Muscle of arm (tissue), 1 donor: ENCODE measurements at regions not wholly inside any gene's neighbourhood (a gene's known extent, or its start where the extent isn't known, plus 50 kb on each side); places are given as distances from the start of the nearest gene placed in this dataset.
"Not testable (repeated sequence)": the region's sequence is repeated elsewhere in the genome, so short reads cannot be mapped to it uniquely, and the experiment has no call there.

Source experiments
- DNase-seq: peaks from one replicate; pipeline ENCODE4 v3.0.0-alpha.2; 2013

GRCh38 chr1:224061436-224061835, 52.5 kb upstream of the FBXO28 start:
- DNase-seq = no peak

- DNase-seq = no peak
Measured at GRCh38 chr1:224059897-224060427, 53.9 kb upstream of the FBXO28 start.

- no peak for DNase-seq
Measured at GRCh38 chr1:224058303-224058702, 55.6 kb upstream of the FBXO28 start.

GRCh38 chr1:224057461-224058199, 56.3 kb upstream of the FBXO28 start:
- no peak for DNase-seq

GRCh38 chr1:224054611-224055010, 59.3 kb upstream of the FBXO28 start:
- DNase-seq = no peak

GRCh38 chr1:224054012-224054411, 59.9 kb upstream of the FBXO28 start:
- no peak for DNase-seq

- no peak for DNase-seq
Measured at GRCh38 chr1:224053456-224053855, 60.5 kb upstream of the FBXO28 start.

GRCh38 chr1:224052772-224053171, 61.1 kb upstream of the FBXO28 start:
- no peak for DNase-seq

- not testable (repeated sequence) for DNase-seq
Measured at GRCh38 chr1:224051782-224052181, 62.1 kb upstream of the FBXO28 start.

GRCh38 chr1:224051086-224051406, 62.9 kb upstream of the FBXO28 start:
- no peak for DNase-seq

GRCh38 chr1:224047538-224047937, 66.4 kb upstream of the FBXO28 start:
- no peak for DNase-seq

- no peak for DNase-seq
Measured at GRCh38 chr1:224045556-224045955, 68.4 kb upstream of the FBXO28 start.

- DNase-seq = no peak
Measured at GRCh38 chr1:224044420-224044819, 69.5 kb upstream of the FBXO28 start.

- no peak for DNase-seq
Measured at GRCh38 chr1:224042557-224043118, 71.3 kb upstream of the FBXO28 start.

GRCh38 chr1:224041032-224041431, 72.9 kb upstream of the FBXO28 start:
- no peak for DNase-seq

GRCh38 chr1:224040423-224040822, 73.5 kb upstream of the FBXO28 start:
- DNase-seq = not testable (repeated sequence)

- DNase-seq = not testable (repeated sequence)
Measured at GRCh38 chr1:224040006-224040405, 73.9 kb upstream of the FBXO28 start.

- DNase-seq = not testable (repeated sequence)
Measured at GRCh38 chr1:224038832-224039231, 75.1 kb upstream of the FBXO28 start.

GRCh38 chr1:224037362-224037761, 76.5 kb upstream of the FBXO28 start:
- not testable (repeated sequence) for DNase-seq

- not testable (repeated sequence) for DNase-seq
Measured at GRCh38 chr1:224032608-224033276, 81.2 kb upstream of the FBXO28 start.

GRCh38 chr1:224031986-224032385, 81.9 kb upstream of the FBXO28 start:
- DNase-seq = not testable (repeated sequence)

- not testable (repeated sequence) for DNase-seq
Measured at GRCh38 chr1:224030257-224030656, 83.7 kb upstream of the FBXO28 start.
